H1 (cell line): ENCODE measurements at regions not wholly inside any gene's neighbourhood (a gene's known extent, or its start where the extent isn't known, plus 50 kb on each side); places are given as distances from the start of the nearest gene placed in this dataset.

ENCODE experiments used
- CBX5 ChIP-seq: fragments of 300-800, 300-1000 bp; sonication (generic); IDR thresholded peaks from 2 replicates; pipeline ENCODE4 v1.7.1; 2016; ENCODE audit warnings: antibody characterized with exemption, low read length, low read depth
- HDAC2 ChIP-seq, 2 experiments: fragments of 300-600 bp in 1 of 2; sonication (generic) in 1 of 2; IDR thresholded peaks; 2 replicates each; pipeline ENCODE4 v1.6.1; 2011 to 2012; ENCODE audit warnings: low read depth in 2 of 2, low read length in 2 of 2, mild to moderate bottlenecking in 2 of 2, moderate library complexity in 2 of 2, borderline replicate concordance in 1 of 2, inconsistent platforms in 1 of 2
- HDAC6 ChIP-seq: IDR thresholded peaks from one replicate; pipeline ENCODE4 v1.7.1; 2012; ENCODE audit warnings: low read depth, mild to moderate bottlenecking, inconsistent platforms, low read length, moderate library complexity
- JUND ChIP-seq: IDR thresholded peaks from 2 replicates; pipeline ENCODE4 v1.6.1; 2011; ENCODE audit warnings: mild to moderate bottlenecking, improper control_type of control experiment, low read length
- SIX5 ChIP-seq: IDR thresholded peaks from 2 replicates; pipeline ENCODE4 v1.6.1; 2011; ENCODE audit warnings: mild to moderate bottlenecking, low read depth, low read length
- SP1 ChIP-seq: IDR thresholded peaks from 2 replicates; pipeline ENCODE4 v1.6.1; 2011; ENCODE audit warnings: low read depth, low read length
- TAF1 ChIP-seq: IDR thresholded peaks from 2 replicates; pipeline ENCODE4 v1.6.1; 2011; ENCODE audit warnings: mild to moderate bottlenecking, low read depth, low read length
- TF ChIP-seq, protein P1 (sequence below): fragments of 300-600 bp; sonication (generic); IDR thresholded peaks from 2 replicates; pipeline ENCODE4 v1.7.1; 2012; ENCODE audit warnings: low read length, moderate library complexity, mild to moderate bottlenecking, inconsistent platforms; ENCODE audit not compliant: insufficient replicate concordance
- TF ChIP-seq, protein P2 (sequence below): IDR thresholded peaks from 2 replicates; pipeline ENCODE4 v1.6.1; 2011; ENCODE audit warnings: low read depth, mild to moderate bottlenecking, low read length; ENCODE audit not compliant: insufficient read depth

DNA sequence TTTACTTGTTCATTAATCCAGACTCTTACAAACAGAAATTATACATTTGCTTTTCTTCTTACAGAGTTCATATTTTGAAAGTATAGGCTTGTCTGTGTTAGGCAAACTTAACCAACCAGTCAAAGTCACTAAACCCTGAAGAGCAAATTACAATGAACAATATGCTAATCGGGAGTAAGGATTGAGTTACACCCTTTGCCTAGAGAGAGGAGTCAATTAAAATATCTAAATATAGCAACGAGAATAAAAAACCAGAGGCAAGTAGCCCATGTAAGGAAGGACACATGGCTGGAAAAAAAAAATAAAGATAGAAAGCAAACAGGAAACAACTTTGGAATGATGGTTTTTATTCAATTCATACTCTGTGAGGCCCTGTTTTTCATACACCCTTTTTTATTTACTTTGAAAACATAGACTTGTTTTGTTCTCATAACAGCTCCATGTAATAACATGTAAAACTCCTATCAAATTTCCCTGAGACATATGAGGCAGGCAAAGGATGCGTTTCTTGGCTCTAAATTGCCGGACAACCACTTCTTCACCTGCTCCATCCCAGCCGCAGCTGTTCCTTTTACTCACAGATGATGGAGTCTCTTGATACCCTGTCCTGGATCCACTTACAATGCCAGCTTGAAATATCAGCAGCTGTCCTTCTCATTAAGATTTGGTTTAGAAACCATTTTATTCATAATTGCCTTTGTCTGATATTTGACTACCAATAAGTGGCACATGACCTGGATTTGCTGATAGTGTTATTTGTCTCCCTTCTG lies 767.7 kb upstream of the GCFC2 start (continued):
- TF ChIP-seq, protein P1, sequence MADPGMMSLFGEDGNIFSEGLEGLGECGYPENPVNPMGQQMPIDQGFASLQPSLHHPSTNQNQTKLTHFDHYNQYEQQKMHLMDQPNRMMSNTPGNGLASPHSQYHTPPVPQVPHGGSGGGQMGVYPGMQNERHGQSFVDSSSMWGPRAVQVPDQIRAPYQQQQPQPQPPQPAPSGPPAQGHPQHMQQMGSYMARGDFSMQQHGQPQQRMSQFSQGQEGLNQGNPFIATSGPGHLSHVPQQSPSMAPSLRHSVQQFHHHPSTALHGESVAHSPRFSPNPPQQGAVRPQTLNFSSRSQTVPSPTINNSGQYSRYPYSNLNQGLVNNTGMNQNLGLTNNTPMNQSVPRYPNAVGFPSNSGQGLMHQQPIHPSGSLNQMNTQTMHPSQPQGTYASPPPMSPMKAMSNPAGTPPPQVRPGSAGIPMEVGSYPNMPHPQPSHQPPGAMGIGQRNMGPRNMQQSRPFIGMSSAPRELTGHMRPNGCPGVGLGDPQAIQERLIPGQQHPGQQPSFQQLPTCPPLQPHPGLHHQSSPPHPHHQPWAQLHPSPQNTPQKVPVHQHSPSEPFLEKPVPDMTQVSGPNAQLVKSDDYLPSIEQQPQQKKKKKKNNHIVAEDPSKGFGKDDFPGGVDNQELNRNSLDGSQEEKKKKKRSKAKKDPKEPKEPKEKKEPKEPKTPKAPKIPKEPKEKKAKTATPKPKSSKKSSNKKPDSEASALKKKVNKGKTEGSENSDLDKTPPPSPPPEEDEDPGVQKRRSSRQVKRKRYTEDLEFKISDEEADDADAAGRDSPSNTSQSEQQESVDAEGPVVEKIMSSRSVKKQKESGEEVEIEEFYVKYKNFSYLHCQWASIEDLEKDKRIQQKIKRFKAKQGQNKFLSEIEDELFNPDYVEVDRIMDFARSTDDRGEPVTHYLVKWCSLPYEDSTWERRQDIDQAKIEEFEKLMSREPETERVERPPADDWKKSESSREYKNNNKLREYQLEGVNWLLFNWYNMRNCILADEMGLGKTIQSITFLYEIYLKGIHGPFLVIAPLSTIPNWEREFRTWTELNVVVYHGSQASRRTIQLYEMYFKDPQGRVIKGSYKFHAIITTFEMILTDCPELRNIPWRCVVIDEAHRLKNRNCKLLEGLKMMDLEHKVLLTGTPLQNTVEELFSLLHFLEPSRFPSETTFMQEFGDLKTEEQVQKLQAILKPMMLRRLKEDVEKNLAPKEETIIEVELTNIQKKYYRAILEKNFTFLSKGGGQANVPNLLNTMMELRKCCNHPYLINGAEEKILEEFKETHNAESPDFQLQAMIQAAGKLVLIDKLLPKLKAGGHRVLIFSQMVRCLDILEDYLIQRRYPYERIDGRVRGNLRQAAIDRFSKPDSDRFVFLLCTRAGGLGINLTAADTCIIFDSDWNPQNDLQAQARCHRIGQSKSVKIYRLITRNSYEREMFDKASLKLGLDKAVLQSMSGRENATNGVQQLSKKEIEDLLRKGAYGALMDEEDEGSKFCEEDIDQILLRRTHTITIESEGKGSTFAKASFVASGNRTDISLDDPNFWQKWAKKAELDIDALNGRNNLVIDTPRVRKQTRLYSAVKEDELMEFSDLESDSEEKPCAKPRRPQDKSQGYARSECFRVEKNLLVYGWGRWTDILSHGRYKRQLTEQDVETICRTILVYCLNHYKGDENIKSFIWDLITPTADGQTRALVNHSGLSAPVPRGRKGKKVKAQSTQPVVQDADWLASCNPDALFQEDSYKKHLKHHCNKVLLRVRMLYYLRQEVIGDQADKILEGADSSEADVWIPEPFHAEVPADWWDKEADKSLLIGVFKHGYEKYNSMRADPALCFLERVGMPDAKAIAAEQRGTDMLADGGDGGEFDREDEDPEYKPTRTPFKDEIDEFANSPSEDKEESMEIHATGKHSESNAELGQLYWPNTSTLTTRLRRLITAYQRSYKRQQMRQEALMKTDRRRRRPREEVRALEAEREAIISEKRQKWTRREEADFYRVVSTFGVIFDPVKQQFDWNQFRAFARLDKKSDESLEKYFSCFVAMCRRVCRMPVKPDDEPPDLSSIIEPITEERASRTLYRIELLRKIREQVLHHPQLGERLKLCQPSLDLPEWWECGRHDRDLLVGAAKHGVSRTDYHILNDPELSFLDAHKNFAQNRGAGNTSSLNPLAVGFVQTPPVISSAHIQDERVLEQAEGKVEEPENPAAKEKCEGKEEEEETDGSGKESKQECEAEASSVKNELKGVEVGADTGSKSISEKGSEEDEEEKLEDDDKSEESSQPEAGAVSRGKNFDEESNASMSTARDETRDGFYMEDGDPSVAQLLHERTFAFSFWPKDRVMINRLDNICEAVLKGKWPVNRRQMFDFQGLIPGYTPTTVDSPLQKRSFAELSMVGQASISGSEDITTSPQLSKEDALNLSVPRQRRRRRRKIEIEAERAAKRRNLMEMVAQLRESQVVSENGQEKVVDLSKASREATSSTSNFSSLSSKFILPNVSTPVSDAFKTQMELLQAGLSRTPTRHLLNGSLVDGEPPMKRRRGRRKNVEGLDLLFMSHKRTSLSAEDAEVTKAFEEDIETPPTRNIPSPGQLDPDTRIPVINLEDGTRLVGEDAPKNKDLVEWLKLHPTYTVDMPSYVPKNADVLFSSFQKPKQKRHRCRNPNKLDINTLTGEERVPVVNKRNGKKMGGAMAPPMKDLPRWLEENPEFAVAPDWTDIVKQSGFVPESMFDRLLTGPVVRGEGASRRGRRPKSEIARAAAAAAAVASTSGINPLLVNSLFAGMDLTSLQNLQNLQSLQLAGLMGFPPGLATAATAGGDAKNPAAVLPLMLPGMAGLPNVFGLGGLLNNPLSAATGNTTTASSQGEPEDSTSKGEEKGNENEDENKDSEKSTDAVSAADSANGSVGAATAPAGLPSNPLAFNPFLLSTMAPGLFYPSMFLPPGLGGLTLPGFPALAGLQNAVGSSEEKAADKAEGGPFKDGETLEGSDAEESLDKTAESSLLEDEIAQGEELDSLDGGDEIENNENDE, result no peak
- TF ChIP-seq HDAC6 (no peak), TAF1 (no peak), SP1 (no peak), CBX5 (no peak), HDAC2 (IDR thresholded peaks at IDR 0.05; ENCODE audit: borderline replicate concordance in 1 of 2, low read depth in 2 of 2, low read length in 2 of 2) (no peak), SIX5 (no peak), JUND (no peak)
- TF ChIP-seq, protein P2, sequence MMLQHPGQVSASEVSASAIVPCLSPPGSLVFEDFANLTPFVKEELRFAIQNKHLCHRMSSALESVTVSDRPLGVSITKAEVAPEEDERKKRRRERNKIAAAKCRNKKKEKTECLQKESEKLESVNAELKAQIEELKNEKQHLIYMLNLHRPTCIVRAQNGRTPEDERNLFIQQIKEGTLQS, result no peak
